GM21528 (cell line): ENCODE measurements at regions not wholly inside any gene's neighbourhood (a gene's known extent, or its start where the extent isn't known, plus 50 kb on each side); places are given as distances from the start of the nearest gene placed in this dataset.

ENCODE experiments used
- ATAC-seq: cut with Tn5 transposase; IDR thresholded peaks from one replicate; pipeline ENCODE4 v1.9.1; 2021; ENCODE audit warnings: mild to moderate bottlenecking, moderate library complexity; ENCODE audit not compliant: unreplicated experiment, low FRiP score

DNA sequence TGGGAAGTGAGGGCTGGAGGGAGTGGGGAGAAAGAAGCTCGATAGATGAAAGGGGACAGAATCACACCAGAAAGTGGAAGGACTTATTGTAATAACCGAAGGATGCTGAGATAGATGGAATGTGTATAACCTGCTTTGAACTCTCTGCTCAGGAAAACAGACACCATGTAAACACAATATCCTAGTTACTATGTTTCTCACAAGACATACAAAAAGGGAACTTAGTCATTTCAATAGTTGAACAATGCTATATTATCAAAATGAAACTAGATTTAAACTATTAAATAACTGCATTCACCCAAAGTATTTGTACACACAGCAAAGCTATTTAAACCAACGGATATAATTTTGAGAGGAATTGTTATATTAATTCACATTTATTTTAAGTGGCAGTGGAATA lies 108.3 kb upstream of the GADL1 start:
- ATAC-seq = no peak

- ATAC-seq = no peak
Observed at GRCh38 chr3:31004025-31004678, 109.7 kb upstream of the GADL1 start.

DNA sequence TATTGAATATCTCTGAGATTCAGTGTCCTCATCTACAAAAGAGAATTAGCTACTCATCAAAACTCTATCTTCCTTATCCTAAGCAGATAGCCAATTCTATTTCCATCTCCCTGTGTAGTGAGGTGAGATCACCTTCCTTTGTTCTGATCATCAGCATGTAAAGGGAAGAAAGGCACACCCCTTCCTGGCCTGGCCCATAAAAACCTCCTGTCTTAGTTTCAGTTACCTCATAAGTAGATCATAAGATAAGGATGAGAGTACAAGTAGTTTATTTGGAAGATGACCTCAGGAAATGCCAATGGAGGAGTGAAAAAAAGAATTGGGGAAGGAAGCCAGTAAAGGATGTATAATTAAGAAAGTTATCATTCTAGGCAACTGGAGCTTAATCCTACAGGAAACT lies 114.5 kb upstream of the GADL1 start:
- ATAC-seq = no peak

GRCh38 chr3:31009881-31010280 lies 115.4 kb upstream of the GADL1 start:
- no peak for ATAC-seq

DNA sequence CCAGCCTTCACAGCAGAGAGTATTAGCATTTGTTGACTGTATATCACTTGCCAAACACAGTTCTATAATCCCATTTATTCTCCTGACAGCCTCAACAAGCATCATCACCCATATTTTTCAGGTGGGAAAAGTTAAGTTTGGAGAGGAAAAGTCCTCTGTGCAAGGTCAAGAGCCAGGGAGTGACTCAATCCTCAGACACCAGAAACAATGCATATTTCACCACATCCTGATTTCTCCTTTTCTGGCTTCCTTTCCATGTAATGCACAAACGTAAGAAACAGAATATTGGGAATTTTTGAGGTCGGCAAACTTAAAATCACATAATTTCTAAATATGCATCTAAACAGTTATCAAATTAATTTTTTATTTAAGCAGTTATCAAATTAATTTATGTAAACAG lies 116.0 kb upstream of the GADL1 start:
- no peak for ATAC-seq

- no peak for ATAC-seq
Observed at GRCh38 chr3:31011380-31011779, 116.9 kb upstream of the GADL1 start.

- no peak for ATAC-seq
Observed at GRCh38 chr3:31013090-31013489, 118.6 kb upstream of the GADL1 start.

DNA sequence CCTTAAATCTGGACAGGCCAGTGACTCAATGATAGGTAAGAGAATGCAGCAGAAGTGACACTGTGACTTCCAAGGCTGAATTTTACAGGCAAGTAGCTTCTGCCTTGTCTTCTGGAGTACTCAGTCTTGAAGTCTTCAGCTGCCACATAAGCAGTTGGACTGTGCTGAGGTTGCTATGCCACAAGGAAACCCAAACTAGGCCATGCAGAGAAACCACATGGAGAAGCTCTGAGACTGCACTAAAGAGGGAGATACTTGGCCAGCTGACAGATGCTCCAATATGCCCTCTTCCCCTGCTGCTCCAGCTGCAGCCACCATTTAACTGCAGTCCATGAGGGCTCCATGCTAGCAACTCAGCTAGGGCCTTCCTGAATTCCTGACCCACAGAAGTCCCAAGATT lies 119.4 kb upstream of the GADL1 start:
- ATAC-seq = no peak

- no peak for ATAC-seq
Observed at GRCh38 chr3:31014317-31015040, 120.0 kb upstream of the GADL1 start.

DNA sequence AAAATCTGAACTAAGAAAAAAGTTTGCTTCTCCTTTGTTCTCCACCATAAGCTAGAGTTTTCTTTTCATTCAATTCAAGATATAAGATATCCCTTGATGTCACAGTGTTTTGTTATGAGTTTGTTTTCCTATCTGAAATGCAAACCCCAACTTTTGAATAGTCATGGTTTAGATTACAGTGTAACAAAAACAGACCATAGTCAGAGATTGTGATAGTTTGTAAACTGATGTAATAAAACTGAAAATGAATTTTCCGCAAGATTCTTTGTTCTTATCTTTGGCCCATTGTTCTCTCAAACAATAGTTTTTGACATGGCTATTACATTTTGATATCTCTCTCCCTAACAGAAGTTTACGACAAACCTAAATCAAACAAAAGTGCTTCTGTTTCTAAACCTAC lies 121.7 kb upstream of the GADL1 start:
- ATAC-seq = no peak

- no peak for ATAC-seq
Observed at GRCh38 chr3:31022716-31023115, 128.3 kb upstream of the GADL1 start.

GRCh38 chr3:31025541-31025940 lies 131.1 kb upstream of the GADL1 start:
- no peak for ATAC-seq

DNA sequence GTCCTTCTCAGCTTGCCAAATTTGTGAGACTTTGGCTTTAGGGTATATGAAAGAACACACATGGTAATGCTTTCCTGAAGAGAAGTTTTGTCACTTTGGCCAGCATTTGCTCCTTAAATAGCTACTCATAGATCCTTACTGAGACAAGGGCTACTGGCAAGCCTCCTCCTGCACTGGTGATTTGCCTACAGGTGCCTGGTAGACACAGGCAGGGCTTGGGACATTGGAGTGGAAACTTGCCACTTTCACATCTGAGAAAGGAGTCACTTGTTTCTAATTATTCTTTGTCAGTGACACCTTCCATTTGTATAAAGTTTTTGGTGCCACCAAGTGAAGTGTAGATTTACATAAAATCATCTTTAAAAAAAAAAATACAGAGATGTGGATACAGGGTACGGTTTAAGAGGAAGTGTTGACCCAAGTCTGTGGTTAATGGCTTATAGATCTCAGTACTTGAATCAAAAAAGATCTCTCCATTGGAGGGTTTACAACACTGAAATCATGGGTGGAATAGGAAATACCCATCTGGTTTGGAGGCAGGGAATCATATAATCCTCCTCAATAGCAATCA lies 132.8 kb upstream of the GADL1 start:
- no peak for ATAC-seq

DNA sequence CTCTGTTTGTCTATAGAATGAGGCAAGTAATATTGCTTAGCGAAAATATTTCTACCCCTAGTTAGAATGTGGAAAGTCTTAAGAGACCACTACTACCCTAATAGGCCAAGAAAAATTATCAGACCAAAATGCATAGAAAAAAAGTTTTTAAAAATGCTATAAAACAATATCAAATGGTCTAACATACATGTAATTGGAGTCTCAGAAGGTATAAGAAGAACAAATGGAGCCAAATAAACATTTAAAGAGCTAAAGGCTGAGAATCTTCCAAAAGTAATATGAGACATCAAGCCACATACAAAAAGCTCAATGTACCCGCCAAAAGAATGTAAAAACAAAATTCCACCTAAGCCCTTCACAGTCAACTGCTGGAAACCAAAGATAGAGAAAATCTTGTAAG lies 133.5 kb upstream of the GADL1 start:
- no peak for ATAC-seq

DNA sequence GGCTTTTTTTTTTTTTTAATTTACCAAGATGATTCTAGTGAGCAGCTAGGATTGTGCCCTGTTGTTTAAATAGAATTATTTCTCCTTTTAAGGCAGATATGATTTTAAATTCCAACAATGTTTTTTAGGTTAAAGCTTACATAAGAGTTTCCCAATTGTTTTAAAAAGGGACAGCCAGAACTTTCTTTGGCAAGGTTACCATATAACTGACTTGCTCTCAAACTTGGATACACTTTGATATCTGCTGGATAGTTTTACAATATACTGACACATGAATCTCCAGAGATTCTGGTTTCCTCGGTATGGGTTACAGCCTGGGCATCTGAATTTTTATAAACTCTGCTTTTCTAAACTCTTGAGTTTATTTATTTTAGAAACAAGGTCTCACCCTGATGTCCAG lies 134.3 kb upstream of the GADL1 start:
- no peak for ATAC-seq

DNA sequence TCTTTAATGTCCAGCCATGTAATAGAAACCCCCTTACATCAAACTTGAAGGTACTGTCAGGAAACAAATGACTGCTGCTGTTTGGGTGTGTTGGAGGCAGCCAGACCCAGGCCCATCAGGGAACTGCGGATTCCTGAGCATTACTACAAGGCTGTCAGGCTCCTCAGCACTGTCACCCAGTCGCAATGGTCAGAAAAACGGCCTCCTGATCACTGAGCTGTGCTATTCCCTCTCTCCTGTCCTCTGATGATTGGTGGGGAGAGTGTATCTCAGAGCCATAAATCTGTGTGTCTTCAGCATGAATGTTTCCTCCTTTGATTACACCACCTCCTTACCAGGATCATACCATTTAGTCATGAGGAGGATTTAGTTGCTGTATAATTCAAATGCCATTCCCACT lies 135.2 kb upstream of the GADL1 start:
- ATAC-seq = no peak

DNA sequence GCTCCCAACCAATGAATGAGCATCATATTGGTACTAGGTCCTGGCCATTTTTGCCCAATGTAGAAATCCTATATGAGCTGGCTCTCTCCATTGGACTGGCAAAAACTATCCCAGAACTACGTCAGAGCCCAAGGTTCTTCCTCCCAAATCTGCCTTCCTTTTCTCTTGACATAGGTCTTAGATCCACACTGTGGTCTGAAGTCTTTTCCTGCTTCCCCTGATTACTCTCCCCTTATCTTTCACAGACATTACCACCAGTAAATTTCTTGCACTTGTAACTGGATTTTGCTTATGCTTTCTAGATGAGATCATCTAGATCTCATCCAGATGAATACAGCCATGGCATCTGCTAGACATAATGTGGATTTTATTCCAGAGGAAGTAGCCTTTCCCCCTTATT lies 141.2 kb upstream of the GADL1 start:
- no peak for ATAC-seq

GRCh38 chr3:31038086-31038739 lies 143.8 kb upstream of the GADL1 start:
- ATAC-seq = no peak

DNA sequence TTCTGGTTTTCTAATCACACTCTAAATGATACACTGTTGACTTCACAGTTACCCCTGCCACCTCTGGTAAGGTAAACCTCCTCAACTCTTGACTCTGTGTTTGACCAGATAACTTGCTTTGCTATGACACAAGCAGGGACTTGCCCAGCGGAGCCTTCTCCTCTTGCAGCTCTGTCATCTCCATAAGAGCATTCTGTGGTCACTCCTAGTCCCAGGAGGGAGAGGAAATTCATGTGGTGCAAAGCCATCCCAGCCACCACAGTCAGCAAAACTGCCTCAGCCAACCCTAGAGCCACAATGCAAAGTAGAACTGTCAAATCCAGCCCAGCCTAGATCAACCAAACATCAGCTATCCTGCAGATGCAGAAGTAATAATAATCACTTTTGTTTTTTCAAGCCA lies 144.7 kb upstream of the GADL1 start:
- ATAC-seq = no peak

DNA sequence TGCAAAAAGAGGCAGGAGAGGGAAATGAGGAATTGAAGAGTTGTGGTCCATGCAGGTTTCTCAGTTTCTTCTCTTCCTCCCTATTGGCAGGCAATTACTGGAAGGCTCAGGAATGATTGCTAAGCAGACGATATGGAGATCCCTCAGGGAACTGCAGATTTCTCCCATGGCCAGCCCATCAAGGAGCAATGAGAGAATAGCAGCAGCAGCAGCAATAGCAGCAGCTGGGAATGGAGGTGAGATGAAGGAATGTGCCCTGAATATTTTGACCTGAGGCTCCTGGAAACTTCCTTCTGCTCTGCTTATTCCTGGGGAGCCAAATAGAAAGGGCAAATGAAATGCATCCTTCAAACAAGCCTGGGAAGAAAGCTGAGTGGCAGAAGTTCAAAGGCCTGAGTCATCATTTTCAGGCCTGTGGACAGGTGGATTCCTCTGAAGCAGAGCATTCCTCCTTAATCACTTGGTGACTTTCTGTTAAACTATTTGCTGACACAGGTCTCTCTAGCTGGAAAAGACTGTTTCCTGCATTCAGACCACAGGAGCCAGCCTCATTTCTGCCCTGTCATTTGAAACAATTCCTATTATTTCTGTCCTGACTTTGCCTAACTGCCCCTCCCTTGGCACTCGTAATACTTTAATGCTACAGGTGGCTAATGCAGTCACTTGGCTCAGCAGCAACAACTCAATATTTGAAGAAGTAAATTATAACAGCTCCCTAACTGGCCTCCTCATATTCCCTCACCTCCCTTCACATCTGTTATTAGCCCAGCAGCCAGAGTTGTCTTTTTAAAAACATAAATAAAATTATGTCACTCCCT lies 146.9 kb upstream of the GADL1 start:
- no peak for ATAC-seq
